Hepatocyte (in vitro differentiated cells): ENCODE measurements at regions not wholly inside any gene's neighbourhood (a gene's known extent, or its start where the extent isn't known, plus 50 kb on each side); places are given as distances from the start of the nearest gene placed in this dataset.

ENCODE experiments used
- DNase-seq: peaks from one replicate; pipeline ENCODE4 v3.0.0-alpha.2; 2016; ENCODE audit warnings: low spot score
- H2AFZ ChIP-seq: fragments of 200-600 bp; sonication (generic); 2 replicates; pipeline ENCODE4 v1.6.0; 2016; ENCODE audit warnings: antibody characterized with exemption, mild to moderate bottlenecking
- H3K27ac ChIP-seq: fragments of 200-600 bp; sonication (generic); 2 replicates; pipeline ENCODE4 v1.5.1; 2016; ENCODE audit warnings: mild to moderate bottlenecking
- H3K27me3 ChIP-seq: fragments of 200-600 bp; sonication (generic); 2 replicates; pipeline ENCODE4 v1.6.1; 2016
- H3K36me3 ChIP-seq: fragments of 200-600 bp; sonication (generic); replicated peaks from 2 replicates; pipeline ENCODE4 v1.5.1; 2016; ENCODE audit warnings: low read depth; ENCODE audit not compliant: insufficient read depth
- H3K4me1 ChIP-seq: fragments of 200-600 bp; sonication (generic); 2 replicates; pipeline ENCODE4 v1.5.1; 2016; ENCODE audit warnings: mild to moderate bottlenecking, moderate library complexity; ENCODE audit not compliant: insufficient read depth
- H3K4me2 ChIP-seq: fragments of 200-600 bp; sonication (generic); 2 replicates; pipeline ENCODE4 v1.6.0; 2016
- H3K4me3 ChIP-seq: fragments of 200-600 bp; sonication (generic); 2 replicates; pipeline ENCODE4 v1.5.1; 2016; ENCODE audit warnings: mild to moderate bottlenecking
- H3K79me2 ChIP-seq: fragments of 200-600 bp; sonication (generic); 2 replicates; pipeline ENCODE4 v1.6.0; 2017; ENCODE audit warnings: mild to moderate bottlenecking
- H3K9me2 ChIP-seq: fragments of 200-600 bp; sonication (generic); replicated peaks from 2 replicates; pipeline ENCODE4 v1.6.0; 2017; ENCODE audit warnings: mild to moderate bottlenecking; ENCODE audit not compliant: insufficient read depth
- H3K9me3 ChIP-seq: fragments of 200-600 bp; sonication (generic); 2 replicates; pipeline ENCODE4 v1.5.1; 2016; ENCODE audit warnings: low read depth, mild to moderate bottlenecking
- H4K20me1 ChIP-seq: fragments of 200-600 bp; sonication (generic); 2 replicates; pipeline ENCODE4 v1.6.0; 2016; ENCODE audit warnings: mild to moderate bottlenecking; ENCODE audit not compliant: insufficient read depth, poor library complexity, severe bottlenecking
- EZH2 ChIP-seq: fragments of 200-600 bp; sonication (generic); IDR thresholded peaks from 2 replicates; pipeline ENCODE4 v1.6.1; 2016; ENCODE audit warnings: antibody characterized with exemption, mild to moderate bottlenecking, borderline replicate concordance
- EZH2phosphoT487 ChIP-seq: fragments of 200-600 bp; sonication (generic); IDR thresholded peaks from one replicate; pipeline ENCODE4 v1.6.1; 2018; ENCODE audit warnings: antibody characterized with exemption, mild to moderate bottlenecking, low read depth, moderate library complexity; ENCODE audit not compliant: unreplicated experiment, severe bottlenecking
- WGBS: methylation state at CpG from one replicate; pipeline ENCODE4 v1.1.6; 2016; ENCODE audit warnings: low lambda C conversion rate; ENCODE audit errors: missing lambda C conversion rate; 5-methylcytosine and 5-hydroxymethylcytosine counted together
- TF ChIP-seq, protein P1 (sequence below): fragments of 200-600 bp; sonication (generic); IDR thresholded peaks from 2 replicates; pipeline ENCODE4 v1.5.1; 2016; ENCODE audit warnings: antibody characterized with exemption, mild to moderate bottlenecking; ENCODE audit not compliant: poor library complexity

DNA sequence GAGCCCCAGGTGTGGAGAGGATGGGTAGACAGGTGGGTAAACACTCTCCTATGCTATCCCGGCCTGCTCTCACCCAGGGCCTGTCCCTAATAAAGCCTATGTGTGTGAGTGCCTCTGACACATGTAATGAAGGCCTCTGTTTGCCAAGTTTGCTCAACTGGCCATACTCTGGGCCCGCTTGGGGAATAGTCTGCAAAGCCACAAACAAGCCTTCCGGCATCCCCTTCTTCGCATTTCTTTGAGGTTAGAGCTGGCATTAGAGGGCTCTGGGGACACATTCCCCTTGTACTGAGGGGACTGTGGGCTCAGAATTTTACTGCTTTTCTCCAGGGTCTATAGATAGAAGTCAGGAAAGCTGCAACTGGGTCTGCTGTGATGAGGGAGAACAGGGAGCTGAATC, 240.5 kb downstream of the C12orf75 start:
- H2AFZ ChIP-seq: no peak overlapping the region
- TF ChIP-seq, protein P1, sequence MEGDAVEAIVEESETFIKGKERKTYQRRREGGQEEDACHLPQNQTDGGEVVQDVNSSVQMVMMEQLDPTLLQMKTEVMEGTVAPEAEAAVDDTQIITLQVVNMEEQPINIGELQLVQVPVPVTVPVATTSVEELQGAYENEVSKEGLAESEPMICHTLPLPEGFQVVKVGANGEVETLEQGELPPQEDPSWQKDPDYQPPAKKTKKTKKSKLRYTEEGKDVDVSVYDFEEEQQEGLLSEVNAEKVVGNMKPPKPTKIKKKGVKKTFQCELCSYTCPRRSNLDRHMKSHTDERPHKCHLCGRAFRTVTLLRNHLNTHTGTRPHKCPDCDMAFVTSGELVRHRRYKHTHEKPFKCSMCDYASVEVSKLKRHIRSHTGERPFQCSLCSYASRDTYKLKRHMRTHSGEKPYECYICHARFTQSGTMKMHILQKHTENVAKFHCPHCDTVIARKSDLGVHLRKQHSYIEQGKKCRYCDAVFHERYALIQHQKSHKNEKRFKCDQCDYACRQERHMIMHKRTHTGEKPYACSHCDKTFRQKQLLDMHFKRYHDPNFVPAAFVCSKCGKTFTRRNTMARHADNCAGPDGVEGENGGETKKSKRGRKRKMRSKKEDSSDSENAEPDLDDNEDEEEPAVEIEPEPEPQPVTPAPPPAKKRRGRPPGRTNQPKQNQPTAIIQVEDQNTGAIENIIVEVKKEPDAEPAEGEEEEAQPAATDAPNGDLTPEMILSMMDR: no peak
- TF ChIP-seq EZH2phosphoT487: no peak
- no peak for TF ChIP-seq EZH2

DNA sequence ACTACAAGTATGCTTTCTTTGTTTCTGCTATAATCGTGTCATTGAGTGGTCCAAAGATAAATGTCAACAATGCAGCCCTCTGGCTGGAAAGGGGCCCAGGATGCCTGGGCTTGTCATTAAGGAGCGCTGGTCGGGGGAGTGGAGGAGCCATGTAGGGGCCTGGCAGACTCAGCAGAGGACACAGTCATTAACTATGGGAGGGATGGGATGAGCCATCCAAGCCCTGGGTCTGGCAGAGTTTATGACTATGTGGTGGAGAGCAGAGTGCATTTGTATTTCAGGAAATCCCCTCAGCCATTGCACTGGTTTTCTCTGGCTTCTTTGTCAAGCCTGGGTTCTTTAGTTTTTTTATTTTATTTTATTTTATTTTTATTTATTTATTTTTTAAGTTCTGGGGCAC, 243.1 kb downstream of the C12orf75 start:
- Histone ChIP-seq H3K9me2 (no peaks in the 10 kb centered on the region), H2AFZ (no peak overlapping the region), H3K4me1 (no peaks in the 10 kb centered on the region), H4K20me1 (no peaks in the 10 kb centered on the region), H3K36me3 (no peaks in the 10 kb centered on the region), H3K9me3 (no peaks in the 10 kb centered on the region), H3K27me3 (no peaks in the 10 kb centered on the region), H3K4me2 (no peak overlapping the region), H3K4me3 (no peak overlapping the region), H3K27ac (no peak overlapping the region), H3K79me2 (no peaks in the 10 kb centered on the region)
- TF ChIP-seq, protein P1: no peak
- TF ChIP-seq EZH2 (no peak), EZH2phosphoT487 (no peak)
- 78% methylated on average over 3 of the region's 3 CpGs for WGBS
- no peak for DNase-seq

More for the DNA sequence above, 240.5 kb downstream of the C12orf75 start:
- WGBS: 96% methylated on average over 4 of the region's 4 CpGs
- H3K4me1 ChIP-seq: no peaks in the 10 kb centered on the region
- no peak overlapping the region for H3K4me2 ChIP-seq
- no peaks in the 10 kb centered on the region for H3K79me2 ChIP-seq
- no peak overlapping the region for H3K4me3 ChIP-seq
- DNase-seq: no peak
- H4K20me1 ChIP-seq: no peaks in the 10 kb centered on the region
- no peaks in the 10 kb centered on the region for H3K36me3 ChIP-seq
- H3K9me2 ChIP-seq: no peaks in the 10 kb centered on the region
- H3K27ac ChIP-seq: no peak overlapping the region
- H3K9me3 ChIP-seq: no peaks in the 10 kb centered on the region
- no peaks in the 10 kb centered on the region for H3K27me3 ChIP-seq

DNA sequence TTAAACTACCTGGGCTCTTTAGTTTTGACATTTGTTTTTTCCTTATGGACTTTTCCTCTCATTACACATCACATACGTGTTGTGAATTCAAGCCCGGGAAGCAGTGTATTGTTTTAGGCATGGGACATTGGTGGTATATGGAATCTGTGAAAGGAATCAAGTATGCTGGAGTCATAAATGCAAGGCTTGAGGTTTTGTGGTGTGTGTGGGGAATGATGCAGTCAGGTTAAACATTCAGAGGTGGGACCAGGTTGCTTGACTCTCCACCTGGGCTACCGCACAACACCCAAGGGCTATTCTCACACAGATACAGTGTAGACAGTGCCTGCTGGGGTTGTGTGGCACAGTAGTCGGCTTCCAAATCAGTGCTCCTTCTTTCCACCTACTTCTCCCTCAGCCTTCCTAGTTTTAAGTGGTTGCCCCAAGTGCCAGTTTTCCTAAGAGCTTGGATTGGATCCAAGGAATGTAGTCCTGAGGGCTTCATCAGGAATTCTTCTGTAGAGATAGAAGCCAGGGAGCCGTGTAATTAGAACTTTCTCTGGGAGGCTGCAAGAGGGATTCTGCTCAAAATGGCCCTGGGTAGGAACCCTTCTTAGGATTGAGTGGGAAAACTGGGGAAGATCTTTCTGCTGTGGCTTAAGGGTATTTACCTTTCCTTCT, 243.7 kb downstream of the C12orf75 start:
- DNase-seq: no peak
- Histone ChIP-seq H3K4me3 (no peak overlapping the region), H3K4me1 (no peaks in the 10 kb centered on the region), H3K4me2 (no peak overlapping the region), H3K9me3 (no peaks in the 10 kb centered on the region), H3K27me3 (no peaks in the 10 kb centered on the region), H2AFZ (no peak overlapping the region), H3K79me2 (no peaks in the 10 kb centered on the region), H3K27ac (no peak overlapping the region), H4K20me1 (no peaks in the 10 kb centered on the region), H3K9me2 (no peaks in the 10 kb centered on the region), H3K36me3 (no peaks in the 10 kb centered on the region)
- WGBS: 84% methylated on average over 5 of the region's 5 CpGs
- TF ChIP-seq, protein P1: no peak
- TF ChIP-seq EZH2phosphoT487: no peak
- no peak for TF ChIP-seq EZH2

DNA sequence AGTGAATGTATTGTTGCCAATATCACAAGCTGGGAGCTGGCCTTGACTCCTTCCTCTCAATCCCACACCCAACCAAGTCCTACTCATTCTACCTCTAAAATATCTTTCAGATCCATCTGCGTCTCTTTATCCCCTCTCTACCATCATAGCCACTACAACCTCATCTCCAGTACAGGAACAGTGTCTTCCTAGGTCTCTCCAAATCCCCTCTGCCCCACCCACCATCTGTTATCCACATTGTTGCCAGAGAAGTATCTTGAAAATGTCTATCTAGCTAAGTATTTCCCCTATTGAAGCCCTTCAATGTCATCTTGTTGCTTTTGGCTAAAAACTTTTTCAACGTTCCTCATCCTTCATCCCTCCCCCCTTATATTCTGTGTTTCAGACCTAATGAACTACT, 244.7 kb downstream of the C12orf75 start:
- Histone ChIP-seq H3K4me3 (no peak overlapping the region), H3K9me2 (no peaks in the 10 kb centered on the region), H3K9me3 (no peaks in the 10 kb centered on the region), H3K4me1 (no peaks in the 10 kb centered on the region), H3K79me2 (no peaks in the 10 kb centered on the region), H3K27me3 (no peaks in the 10 kb centered on the region), H2AFZ (no peak overlapping the region), H4K20me1 (no peaks in the 10 kb centered on the region), H3K4me2 (no peak overlapping the region), H3K36me3 (no peaks in the 10 kb centered on the region), H3K27ac (no peak overlapping the region)
- TF ChIP-seq EZH2phosphoT487 (no peak), EZH2 (no peak)
- TF ChIP-seq, protein P1: no peak
- no peak for DNase-seq
- 98% methylated on average over 2 of the region's 2 CpGs for WGBS
